H1 (cell line): ENCODE measurements at regions not wholly inside any gene's neighbourhood (a gene's known extent, or its start where the extent isn't known, plus 50 kb on each side); places are given as distances from the start of the nearest gene placed in this dataset.

Source experiments
- MAFK ChIP-seq: IDR thresholded peaks from 2 replicates; pipeline ENCODE4 v1.6.1; 2012; ENCODE audit warnings: low read depth, mild to moderate bottlenecking, improper control_type of control experiment, low read length
- SUZ12 ChIP-seq: fragments of 200-600 bp; sonication (generic); IDR thresholded peaks from 2 replicates; pipeline ENCODE4 v1.6.1; 2012; ENCODE audit warnings: mild to moderate bottlenecking, inconsistent platforms, low read length, moderate library complexity, mixed read lengths
- TF ChIP-seq, protein P1 (sequence below): IDR thresholded peaks from 2 replicates; pipeline ENCODE4 v1.6.1; 2011; ENCODE audit warnings: low read depth, mild to moderate bottlenecking, low read length; ENCODE audit not compliant: insufficient read depth

DNA sequence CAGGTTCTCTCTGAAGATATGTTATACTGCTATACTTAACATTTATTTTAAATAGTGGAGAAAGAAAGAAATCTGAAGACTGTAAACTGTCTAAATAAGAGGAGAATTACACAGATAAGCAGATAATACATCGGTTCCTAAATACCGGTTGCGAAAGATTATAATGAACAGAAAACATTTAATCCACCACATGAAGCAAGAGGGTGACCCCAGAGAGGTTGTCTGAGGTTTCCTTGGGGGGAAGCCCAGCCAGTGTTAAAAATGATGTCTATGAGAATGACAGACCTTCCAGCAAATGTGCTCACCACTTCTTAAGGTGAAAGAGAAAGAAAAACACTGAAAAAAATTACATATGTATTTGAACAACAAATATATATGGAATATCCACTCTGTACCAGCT, 356.4 kb upstream of the KAZN start (continued):
- no peak for TF ChIP-seq MAFK
- TF ChIP-seq, protein P1, sequence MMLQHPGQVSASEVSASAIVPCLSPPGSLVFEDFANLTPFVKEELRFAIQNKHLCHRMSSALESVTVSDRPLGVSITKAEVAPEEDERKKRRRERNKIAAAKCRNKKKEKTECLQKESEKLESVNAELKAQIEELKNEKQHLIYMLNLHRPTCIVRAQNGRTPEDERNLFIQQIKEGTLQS, result no peak
- TF ChIP-seq SUZ12, result no peak
